Pancreas (tissue), 10 donors: ENCODE measurements at regions not wholly inside any gene's neighbourhood (a gene's known extent, or its start where the extent isn't known, plus 50 kb on each side); places are given as distances from the start of the nearest gene placed in this dataset.

ENCODE experiments used
- ATAC-seq, 4 donors: fragments of 200-7000 bp; cut with Tn5 transposase; one replicate each; pipeline versions ENCODE4 v1.8.0 to v1.9.1; 2020; ENCODE audit warnings: mild to moderate bottlenecking in 4 of 4, moderate library complexity in 4 of 4
- DNase-seq, 6 donors: peaks; one replicate each; pipeline ENCODE4 v3.0.0-alpha.2; 2020
- FAIRE-seq: peaks from 2 replicates; lab custom pipeline; 2012; peaks lifted over from hg19 to GRCh38; lab: Jason Lieb, UNC
- H3K27ac ChIP-seq, 4 donors: fragments of 200-600 bp; sonication (generic); 1 replicate in 3 of 4; 2 replicates in 1 of 4; pipeline versions ENCODE4 v1.5.0 to v1.8.0; 2020
- H3K27me3 ChIP-seq, 4 donors: fragments of 200-600 bp; one replicate each; pipeline ENCODE4 v1.8.0; 2021
- H3K36me3 ChIP-seq, 3 donors: fragments of 200-600 bp; sonication (generic) in 1 of 3; one replicate each; pipeline versions ENCODE4 v1.5.0 to v1.8.0; 2020 to 2021
- H3K4me1 ChIP-seq, 3 donors: fragments of 200-600 bp; one replicate each; pipeline ENCODE4 v1.8.0; 2021
- H3K4me3 ChIP-seq, 4 donors: fragments of 200-600 bp; sonication (generic) in 2 of 4; one replicate each; pipeline versions ENCODE4 v1.5.0 to v1.8.0; 2020 to 2021
- H3K9me3 ChIP-seq, 4 donors: fragments of 200-600 bp; one replicate each; pipeline ENCODE4 v1.8.0; 2021
- CTCF ChIP-seq, 4 donors: fragments of 200-600 bp; sonication (generic) in 3 of 4; IDR thresholded peaks; one replicate each; pipeline versions ENCODE4 v1.5.0 to v1.8.0; 2021; ENCODE audit warnings: antibody characterized with exemption in 4 of 4
- WGBS, 2 donors: extraction: QIAGEN DNeasy Blood & Tissue Kit; methylation state at CpG; one replicate each; pipeline ENCODE4 v1.1.7; 2013; 5-methylcytosine and 5-hydroxymethylcytosine counted together
- intact Hi-C, 3 donors: fragments of 100-400 bp; cut with DNase I; formaldehyde crosslinking; loops; one replicate each; pipeline versions ENCODE4 v1.11.1 to v1.14.2; 2022
- donor health status: healthy with polysubstance abuse.
- donor health status: DM: no; HTN: no; CAD: no; lungs with moderate emphysema.
- donor health status: DM: no; HTN: no; CAD: no.
- donor health status: control.
- donor health status: control.
- donor health status: Bipolar disorder and iron deficiency.
- donor health status: DM: yes; HTN: yes; CAD: no.
- donor health status: DM: no; HTN: no; CAD: no.
- donor health status: DM: no; HTN: no; CAD: no.
- donor health status: DM: yes; HTN: yes; CAD: no.

GRCh38 chr10:3363311-3364045, 190.9 kb upstream of the PITRM1 start:
- Histone ChIP-seq H3K4me3 (no peak overlapping the region), H3K9me3 (no peaks in the 10 kb centered on the region), H3K4me1 (peaks cover 0 to 3% (median 3%) of the 10 kb centered on the region in 3 donors), H3K27me3 (no peaks in the 10 kb centered on the region), H3K27ac (no peak overlapping the region), H3K36me3 (no peaks in the 10 kb centered on the region)
- intact Hi-C loops: no loop called here
- ATAC-seq (no peak), DNase-seq (no peak), FAIRE-seq (no peak)
- WGBS, 2 donors: 91 to 94% methylated on average over 4 of the region's 4 CpGs
- TF ChIP-seq CTCF (IDR thresholded peaks at IDR 0.05): no peak

GRCh38 chr10:3362394-3362793, 189.8 kb upstream of the PITRM1 start:
- no peak overlapping the region for H3K4me3 ChIP-seq
- DNase-seq: no peak
- no peak for ATAC-seq
- H3K4me1 ChIP-seq: peaks cover 0 to 3% (median 3%) of the 10 kb centered on the region in 3 donors
- H3K36me3 ChIP-seq: no peaks in the 10 kb centered on the region
- no peaks in the 10 kb centered on the region for H3K9me3 ChIP-seq
- no peak for TF ChIP-seq CTCF (IDR thresholded peaks at IDR 0.05)
- intact Hi-C loops: no loop called here
- FAIRE-seq: no peak
- H3K27me3 ChIP-seq: no peaks in the 10 kb centered on the region
- H3K27ac ChIP-seq: no peak overlapping the region

GRCh38 chr10:3361640-3362039, 189.1 kb upstream of the PITRM1 start:
- no peak overlapping the region for H3K27ac ChIP-seq
- H3K9me3 ChIP-seq: no peaks in the 10 kb centered on the region
- no peak overlapping the region for H3K4me3 ChIP-seq
- intact Hi-C loops: no loop called here
- no peak for ATAC-seq
- no peak for TF ChIP-seq CTCF (IDR thresholded peaks at IDR 0.05)
- WGBS, 2 donors: 64 to 92% methylated on average over 3 of the region's 3 CpGs
- no peak for FAIRE-seq
- peaks cover 0 to 3% (median 3%) of the 10 kb centered on the region in 3 donors for H3K4me1 ChIP-seq
- no peaks in the 10 kb centered on the region for H3K36me3 ChIP-seq
- no peaks in the 10 kb centered on the region for H3K27me3 ChIP-seq
- no peak for DNase-seq

GRCh38 chr10:3357737-3358136, 185.2 kb upstream of the PITRM1 start:
- Histone ChIP-seq H3K27ac (no peak overlapping the region), H3K9me3 (no peaks in the 10 kb centered on the region), H3K36me3 (no peaks in the 10 kb centered on the region), H3K27me3 (no peaks in the 10 kb centered on the region), H3K4me3 (no peak overlapping the region), H3K4me1 (no peaks in the 10 kb centered on the region)
- no peak for DNase-seq
- no peak for TF ChIP-seq CTCF (IDR thresholded peaks at IDR 0.05)
- intact Hi-C loops: no loop called here
- 83 to 92% methylated on average over 4 of the region's 4 CpGs for WGBS, 2 donors
- ATAC-seq: no peak
- no peak for FAIRE-seq

GRCh38 chr10:3355536-3355935, 183.0 kb upstream of the PITRM1 start:
- ATAC-seq: no peak
- Histone ChIP-seq H3K36me3 (no peaks in the 10 kb centered on the region), H3K4me3 (no peak overlapping the region), H3K27ac (no peak overlapping the region), H3K27me3 (no peaks in the 10 kb centered on the region), H3K9me3 (no peaks in the 10 kb centered on the region), H3K4me1 (no peaks in the 10 kb centered on the region)
- no peak for TF ChIP-seq CTCF (IDR thresholded peaks at IDR 0.05)
- FAIRE-seq: no peak
- no peak for DNase-seq
- intact Hi-C loops: no loop called here
- 80 to 89% methylated on average over 9 of the region's 9 CpGs for WGBS, 2 donors
